Ovary (tissue), 7 donors: ENCODE measurements at regions not wholly inside any gene's neighbourhood (a gene's known extent, or its start where the extent isn't known, plus 50 kb on each side); places are given as distances from the start of the nearest gene placed in this dataset.

ENCODE experiments used
- DNase-seq, 5 donors: peaks; one replicate each; pipeline ENCODE4 v3.0.0-alpha.2; 2019 to 2020
- H3K27ac ChIP-seq, 2 donors: fragments of 200-600 bp; one replicate each; pipeline versions ENCODE4 v1.5.1 to v1.8.0; 2019 to 2022
- H3K27me3 ChIP-seq: fragments of 200-600 bp; one replicate; pipeline ENCODE4 v1.8.0; 2022
- H3K36me3 ChIP-seq: fragments of 200-600 bp; sonication (generic); one replicate; pipeline ENCODE4 v1.5.1; 2019
- H3K4me1 ChIP-seq: one replicate; pipeline ENCODE4 v1.8.1; 2013; ENCODE audit warnings: mild to moderate bottlenecking, moderate library complexity; ENCODE audit not compliant: insufficient read depth
- H3K4me3 ChIP-seq: fragments of 200-600 bp; sonication (generic); one replicate; pipeline ENCODE4 v1.5.1; 2017
- H3K9me3 ChIP-seq, 2 donors: fragments of 200-600 bp in 1 of 2; sonication (generic) in 1 of 2; one replicate each; pipeline versions ENCODE4 v1.5.1 to v1.8.1; 2013 to 2019; ENCODE audit warnings: mild to moderate bottlenecking in 1 of 2, moderate library complexity in 1 of 2
- EP300 ChIP-seq: sonication (generic); formaldehyde crosslinking; IDR thresholded peaks from one replicate; pipeline ENCODE4 v1.6.1; 2017; ENCODE audit warnings: antibody characterized with exemption
- POLR2A ChIP-seq: fragments of 450-650 bp; IDR thresholded peaks from one replicate; pipeline ENCODE4 v1.6.1; 2017; ENCODE audit warnings: antibody characterized with exemption, mild to moderate bottlenecking, moderate library complexity
- WGBS, 3 donors: extraction: QIAGEN DNeasy Blood & Tissue Kit in 1 of 3; methylation state at CpG; one replicate each; pipeline versions ENCODE4 v1.1.5 to v1.1.7; 2013 to 2017; 5-methylcytosine and 5-hydroxymethylcytosine counted together
- intact Hi-C, 4 donors: fragments of 100-400 bp; cut with DNase I; formaldehyde crosslinking; loops; one replicate each; pipeline versions ENCODE4 v1.11.0 to v1.15.1; 2022 to 2023
- TF ChIP-seq, protein P1 (sequence below), 3 donors: fragments of 450-650 bp in 2 of 3; fragments of 200-600 bp in 1 of 3; IDR thresholded peaks; one replicate each; pipeline versions ENCODE4 v1.5.1 to v1.8.0; 2016 to 2022; ENCODE audit warnings: antibody characterized with exemption in 3 of 3, mild to moderate bottlenecking in 1 of 3
- donor health status: DM: no; HTN: no; CAD: no; lungs with moderate emphysema.
- donor health status: DM: no; HTN: no; CAD: no.
- donor health status: Bipolar disorder and iron deficiency.
- donor health status: DM: no; HTN: no; CAD: no.
- donor health status: DM: yes; HTN: yes; CAD: no.

DNA sequence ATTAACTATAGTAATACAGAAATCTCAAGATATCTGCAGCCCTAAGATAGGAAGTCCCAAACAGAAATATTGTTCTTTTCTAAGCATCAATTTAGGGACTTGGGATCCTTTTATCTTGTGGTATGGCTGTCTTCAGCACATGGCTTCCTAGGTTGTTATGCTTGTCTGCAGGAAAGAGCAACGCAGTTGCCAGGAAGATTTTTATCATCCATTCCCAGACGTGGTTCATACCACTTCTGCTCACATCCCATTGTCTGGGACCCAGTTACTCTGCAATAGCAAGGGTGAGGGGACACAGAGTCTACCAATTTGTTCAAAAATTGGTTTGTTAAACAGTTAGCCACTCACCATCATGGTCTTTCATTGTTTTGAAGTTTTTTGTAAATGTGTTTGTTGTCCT, 85.6 kb upstream of the RXFP2 start:
- Histone ChIP-seq H3K27ac (no peak overlapping the region), H3K36me3 (no peaks in the 10 kb centered on the region), H3K4me3 (no peak overlapping the region), H3K27me3 (no peaks in the 10 kb centered on the region), H3K9me3 (no peaks in the 10 kb centered on the region), H3K4me1 (no peaks in the 10 kb centered on the region)
- WGBS, 3 donors = 23 to 37% (median 29%) methylated on average over 2 of the region's 2 CpGs
- intact Hi-C loops = no loop called here
- TF ChIP-seq, protein P1, sequence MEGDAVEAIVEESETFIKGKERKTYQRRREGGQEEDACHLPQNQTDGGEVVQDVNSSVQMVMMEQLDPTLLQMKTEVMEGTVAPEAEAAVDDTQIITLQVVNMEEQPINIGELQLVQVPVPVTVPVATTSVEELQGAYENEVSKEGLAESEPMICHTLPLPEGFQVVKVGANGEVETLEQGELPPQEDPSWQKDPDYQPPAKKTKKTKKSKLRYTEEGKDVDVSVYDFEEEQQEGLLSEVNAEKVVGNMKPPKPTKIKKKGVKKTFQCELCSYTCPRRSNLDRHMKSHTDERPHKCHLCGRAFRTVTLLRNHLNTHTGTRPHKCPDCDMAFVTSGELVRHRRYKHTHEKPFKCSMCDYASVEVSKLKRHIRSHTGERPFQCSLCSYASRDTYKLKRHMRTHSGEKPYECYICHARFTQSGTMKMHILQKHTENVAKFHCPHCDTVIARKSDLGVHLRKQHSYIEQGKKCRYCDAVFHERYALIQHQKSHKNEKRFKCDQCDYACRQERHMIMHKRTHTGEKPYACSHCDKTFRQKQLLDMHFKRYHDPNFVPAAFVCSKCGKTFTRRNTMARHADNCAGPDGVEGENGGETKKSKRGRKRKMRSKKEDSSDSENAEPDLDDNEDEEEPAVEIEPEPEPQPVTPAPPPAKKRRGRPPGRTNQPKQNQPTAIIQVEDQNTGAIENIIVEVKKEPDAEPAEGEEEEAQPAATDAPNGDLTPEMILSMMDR (IDR thresholded peaks at IDR 0.05) = no peak
- TF ChIP-seq EP300 (no peak), POLR2A (no peak)
- DNase-seq = no peak

DNA sequence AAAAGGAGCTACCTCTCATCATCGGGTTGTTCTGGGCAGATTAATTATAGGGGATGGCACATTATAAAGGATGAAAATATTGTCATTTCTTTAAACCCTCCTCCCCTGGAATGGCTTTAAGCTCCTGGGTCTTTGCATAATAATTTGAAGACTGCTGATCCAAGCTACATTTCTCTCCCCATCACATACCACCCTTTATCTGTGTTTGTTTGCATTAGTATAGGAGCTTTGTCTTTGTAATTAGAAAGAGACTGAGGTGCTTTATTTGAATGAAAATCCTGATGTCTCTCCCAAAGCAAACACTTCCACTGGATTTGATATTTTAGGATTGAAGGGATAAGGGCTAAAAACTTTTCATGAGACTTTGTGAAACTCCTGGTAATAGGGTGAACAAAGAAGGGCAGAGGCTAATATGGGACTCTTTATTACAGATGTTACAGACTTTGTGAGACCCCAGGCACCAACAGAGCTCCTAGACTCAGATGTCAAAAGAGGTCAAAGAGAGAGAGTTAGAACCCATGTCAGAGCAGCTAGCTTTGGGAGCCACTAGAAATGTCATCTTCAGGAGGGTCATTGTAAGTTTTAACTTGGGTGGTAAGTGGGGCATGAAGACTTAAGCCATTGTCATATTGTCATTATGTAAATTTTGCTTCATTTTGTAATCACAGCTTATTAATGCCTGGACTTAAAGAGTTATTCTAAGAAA, 75.3 kb upstream of the RXFP2 start:
- no peak overlapping the region for H3K4me3 ChIP-seq
- H3K4me1 ChIP-seq = no peaks in the 10 kb centered on the region
- WGBS, 3 donors = 29 to 33% (median 29%) methylated on average over 1 of the region's 1 CpG
- no peaks in the 10 kb centered on the region for H3K27me3 ChIP-seq
- no peak overlapping the region for H3K27ac ChIP-seq
- H3K9me3 ChIP-seq = no peaks in the 10 kb centered on the region
- DNase-seq = no peak
- intact Hi-C loops = no loop called here
- no peak for TF ChIP-seq EP300
- TF ChIP-seq, protein P1 (IDR thresholded peaks at IDR 0.05) = no peak
- no peak for TF ChIP-seq POLR2A
- no peaks in the 10 kb centered on the region for H3K36me3 ChIP-seq

DNA sequence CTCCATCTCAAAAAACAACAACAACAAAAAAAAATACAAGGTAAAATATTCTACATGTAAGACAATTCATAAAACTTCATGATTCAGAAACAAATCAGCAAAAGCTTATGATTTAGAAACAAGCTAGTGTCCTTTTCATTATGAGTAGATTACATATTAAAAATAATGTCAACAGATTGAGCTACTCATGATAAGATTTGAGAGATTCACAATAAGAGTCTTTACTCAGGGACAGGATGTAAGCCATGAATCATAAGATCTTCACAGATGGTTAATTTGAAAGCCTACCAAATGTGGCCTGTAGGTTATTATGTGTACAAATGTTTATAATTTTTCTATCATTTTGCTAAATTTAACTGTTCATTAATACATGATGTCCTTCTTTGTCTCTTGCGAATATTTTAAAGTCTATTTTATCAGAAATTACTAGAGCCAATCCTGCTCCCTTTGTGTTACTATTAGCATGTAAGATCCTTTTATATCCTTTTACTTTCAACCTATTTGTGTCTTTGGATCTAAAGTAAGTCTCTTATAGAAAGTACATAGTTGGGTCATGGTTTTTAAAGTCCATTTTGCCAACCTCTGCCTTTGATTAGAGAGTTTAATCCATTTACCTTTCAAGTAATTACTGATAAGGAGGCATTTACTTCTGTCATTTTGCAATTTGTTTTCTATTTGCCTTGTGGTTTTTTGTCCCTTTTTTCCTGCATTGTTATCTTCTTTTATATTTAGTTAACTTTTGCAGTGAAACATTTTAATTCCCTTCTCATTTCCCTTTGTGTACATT, 68.3 kb upstream of the RXFP2 start:
- intact Hi-C loops = no loop called here
- no peaks in the 10 kb centered on the region for H3K4me1 ChIP-seq
- DNase-seq = no peak
- WGBS, 3 donors = 11 to 14% (median 11%) methylated on average over 1 of the region's 1 CpG
- no peaks in the 10 kb centered on the region for H3K27me3 ChIP-seq
- H3K36me3 ChIP-seq = no peaks in the 10 kb centered on the region
- H3K27ac ChIP-seq = no peak overlapping the region
- no peaks in the 10 kb centered on the region for H3K9me3 ChIP-seq
- no peak for TF ChIP-seq POLR2A
- TF ChIP-seq, protein P1 (IDR thresholded peaks at IDR 0.05) = no peak
- no peak for TF ChIP-seq EP300
- no peak overlapping the region for H3K4me3 ChIP-seq

DNA sequence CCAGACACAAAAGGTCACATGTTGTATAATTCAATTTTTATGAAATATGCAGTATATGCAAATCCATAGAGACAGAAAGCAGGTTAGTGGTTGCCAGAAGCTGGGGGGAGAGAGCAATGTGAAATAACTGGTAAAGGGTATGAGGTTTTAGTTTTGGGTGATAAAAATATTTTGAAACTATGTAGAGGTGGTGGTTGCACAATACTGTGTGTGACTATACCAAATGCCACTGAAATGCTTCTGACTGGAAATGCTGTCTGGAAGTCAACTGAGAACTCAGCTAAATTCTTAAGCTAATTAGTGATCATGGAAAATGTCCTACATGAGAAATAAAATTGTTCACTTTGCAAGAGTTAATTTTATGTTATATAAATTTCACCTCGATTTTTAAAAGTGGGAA, 65.3 kb upstream of the RXFP2 start:
- no peak for TF ChIP-seq POLR2A
- no peak for DNase-seq
- H3K27ac ChIP-seq = no peak overlapping the region
- H3K27me3 ChIP-seq = no peaks in the 10 kb centered on the region
- no peaks in the 10 kb centered on the region for H3K36me3 ChIP-seq
- 73 to 75% (median 75%) methylated on average over 1 of the region's 1 CpG for WGBS, 3 donors
- no peaks in the 10 kb centered on the region for H3K4me1 ChIP-seq
- H3K4me3 ChIP-seq = no peak overlapping the region
- H3K9me3 ChIP-seq = no peaks in the 10 kb centered on the region
- intact Hi-C loops = no loop called here

DNA sequence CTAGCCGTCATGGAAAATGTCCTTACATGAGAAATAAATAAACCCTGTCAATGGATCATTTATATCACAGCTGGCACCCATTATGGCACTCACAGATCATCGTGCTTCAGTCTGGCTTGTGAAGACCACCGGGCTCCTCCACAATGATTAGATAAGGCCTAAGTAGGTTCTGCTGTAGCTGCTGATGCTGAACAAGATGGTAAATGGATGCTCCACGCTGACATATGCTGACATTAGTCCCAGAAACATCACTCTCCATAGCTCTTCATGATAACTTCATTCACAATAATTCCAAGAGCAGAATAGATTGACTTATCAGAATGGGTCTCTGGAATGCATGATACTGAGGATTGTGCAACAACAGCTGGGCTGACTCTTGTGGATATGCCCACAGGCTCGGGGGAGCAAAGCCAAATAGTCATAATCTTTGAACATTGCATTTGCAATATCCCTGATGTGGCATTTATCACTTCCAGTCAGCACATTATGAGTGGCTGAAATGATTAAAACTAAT, 63.8 kb upstream of the RXFP2 start:
- Histone ChIP-seq H3K27ac (no peak overlapping the region), H3K36me3 (no peaks in the 10 kb centered on the region), H3K4me3 (no peak overlapping the region), H3K9me3 (no peaks in the 10 kb centered on the region), H3K4me1 (no peaks in the 10 kb centered on the region), H3K27me3 (no peaks in the 10 kb centered on the region)
- TF ChIP-seq EP300 (no peak), POLR2A (no peak)
- TF ChIP-seq, protein P1 (IDR thresholded peaks at IDR 0.05) = no peak
- WGBS, 3 donors = 23 to 46% (median 28%) methylated on average over 5 of the region's 5 CpGs
- no peak for DNase-seq
- intact Hi-C loops = no loop called here
